ENCODE measurements at regions not wholly inside any gene's neighbourhood (a gene's known extent, or its start where the extent isn't known, plus 50 kb on each side); places are given as distances from the start of the nearest gene placed in this dataset.
"Not testable (repeated sequence)": the region's sequence is repeated elsewhere in the genome, so short reads cannot be mapped to it uniquely, and the experiment has no call there.

DNA sequence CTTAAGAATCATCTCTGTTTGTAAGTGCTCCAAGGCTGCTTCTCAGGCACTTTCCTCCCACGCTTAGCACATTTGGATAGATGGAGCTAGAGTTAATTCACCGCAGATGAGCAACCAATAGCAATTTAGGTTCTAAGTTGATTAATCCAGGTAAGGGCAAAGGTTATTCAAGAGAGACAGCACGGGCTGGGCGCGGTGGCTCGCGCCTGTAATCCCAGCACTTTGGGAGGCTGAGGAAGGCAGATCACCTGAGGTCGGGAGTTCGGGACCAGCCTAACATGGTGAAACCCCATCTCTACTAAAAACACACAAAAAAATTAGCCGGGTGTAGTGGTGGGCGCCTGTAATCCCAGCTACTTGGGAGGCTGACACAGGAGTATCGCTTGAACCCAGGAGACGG is 54.5 kb upstream of the UNC13C start:
- not testable (repeated sequence) for DNase-seq (ENCODE audit: extremely low read depth, low read depth); H3K4me3 ChIP-seq (replicated peaks; ENCODE audit: low read depth, low read length)

DNA sequence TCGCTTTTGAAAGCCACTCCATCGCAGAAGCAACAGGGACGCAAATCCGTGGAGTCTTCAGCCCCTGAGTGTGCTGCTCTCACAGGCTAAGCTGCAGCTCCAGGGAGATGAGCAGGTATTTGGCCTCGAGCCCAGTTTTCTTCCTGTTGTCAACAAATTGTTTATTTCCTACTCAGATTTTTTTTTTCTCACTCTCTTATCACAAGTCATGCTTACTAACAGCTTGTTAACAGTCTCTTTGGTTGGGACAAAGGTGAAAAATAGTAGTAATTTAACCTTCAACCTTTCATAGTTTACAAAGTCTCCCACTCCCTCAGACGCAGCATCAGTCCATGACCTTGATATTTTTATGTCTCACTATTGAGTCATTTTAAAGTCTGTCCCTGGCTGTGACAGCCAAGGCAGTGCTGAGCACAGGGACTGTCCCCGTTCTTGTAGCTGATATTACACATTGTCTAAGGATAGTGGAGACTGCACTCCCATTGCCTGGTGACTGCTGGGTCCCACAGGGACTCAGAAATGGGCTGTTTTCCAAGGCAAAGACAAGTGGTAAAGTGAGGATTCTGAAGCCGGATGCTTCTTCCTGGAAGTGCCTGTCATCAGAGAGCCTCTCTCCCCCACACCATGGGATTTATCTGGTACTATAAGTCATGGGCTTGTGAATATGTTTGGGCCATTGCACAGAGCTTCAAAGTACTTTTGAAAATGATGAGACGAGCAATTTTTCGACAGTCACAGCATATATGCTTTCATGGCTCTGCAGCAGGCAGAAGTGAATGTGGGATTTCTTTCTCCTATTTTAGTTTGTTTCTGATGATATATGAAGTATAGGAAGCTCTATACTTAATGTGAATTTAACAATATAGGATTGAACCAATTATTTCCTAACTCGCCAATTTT is 59.8 kb upstream of the UNC13C start:
- TF ChIP-seq, protein P1, sequence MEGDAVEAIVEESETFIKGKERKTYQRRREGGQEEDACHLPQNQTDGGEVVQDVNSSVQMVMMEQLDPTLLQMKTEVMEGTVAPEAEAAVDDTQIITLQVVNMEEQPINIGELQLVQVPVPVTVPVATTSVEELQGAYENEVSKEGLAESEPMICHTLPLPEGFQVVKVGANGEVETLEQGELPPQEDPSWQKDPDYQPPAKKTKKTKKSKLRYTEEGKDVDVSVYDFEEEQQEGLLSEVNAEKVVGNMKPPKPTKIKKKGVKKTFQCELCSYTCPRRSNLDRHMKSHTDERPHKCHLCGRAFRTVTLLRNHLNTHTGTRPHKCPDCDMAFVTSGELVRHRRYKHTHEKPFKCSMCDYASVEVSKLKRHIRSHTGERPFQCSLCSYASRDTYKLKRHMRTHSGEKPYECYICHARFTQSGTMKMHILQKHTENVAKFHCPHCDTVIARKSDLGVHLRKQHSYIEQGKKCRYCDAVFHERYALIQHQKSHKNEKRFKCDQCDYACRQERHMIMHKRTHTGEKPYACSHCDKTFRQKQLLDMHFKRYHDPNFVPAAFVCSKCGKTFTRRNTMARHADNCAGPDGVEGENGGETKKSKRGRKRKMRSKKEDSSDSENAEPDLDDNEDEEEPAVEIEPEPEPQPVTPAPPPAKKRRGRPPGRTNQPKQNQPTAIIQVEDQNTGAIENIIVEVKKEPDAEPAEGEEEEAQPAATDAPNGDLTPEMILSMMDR (IDR thresholded peaks at IDR 0.05; ENCODE audit: low read depth, low read length, missing control alignments), result no peak
- no peak overlapping the region for H3K4me3 ChIP-seq (replicated peaks; ENCODE audit: low read depth, low read length)
- DNase-seq (ENCODE audit: extremely low read depth, low read depth), result no peak

DNA sequence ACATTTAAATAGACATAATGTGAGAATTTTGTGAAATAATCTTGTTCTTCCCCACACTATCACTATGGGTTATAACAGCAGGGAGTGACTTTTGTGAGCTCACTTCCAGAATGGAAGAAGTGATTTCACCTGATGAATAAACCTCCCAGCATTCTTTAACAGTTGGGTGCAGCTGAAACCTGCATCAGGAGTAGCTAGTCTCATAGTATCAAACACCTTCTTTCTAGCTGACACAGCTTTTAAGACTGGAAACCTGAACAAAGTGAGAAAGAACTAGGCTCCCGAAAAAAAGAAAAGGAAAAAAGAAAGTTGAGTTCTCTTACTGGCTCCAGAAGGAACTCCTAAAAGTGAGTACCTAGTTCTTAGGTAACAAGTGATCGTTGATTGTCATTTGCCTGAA is 61.1 kb upstream of the UNC13C start:
- H3K4me3 ChIP-seq (replicated peaks; ENCODE audit: low read depth, low read length), result no peak overlapping the region
- DNase-seq (ENCODE audit: extremely low read depth, low read depth), result no peak
- TF ChIP-seq, protein P1 (IDR thresholded peaks at IDR 0.05; ENCODE audit: low read depth, low read length, missing control alignments), result no peak

DNA sequence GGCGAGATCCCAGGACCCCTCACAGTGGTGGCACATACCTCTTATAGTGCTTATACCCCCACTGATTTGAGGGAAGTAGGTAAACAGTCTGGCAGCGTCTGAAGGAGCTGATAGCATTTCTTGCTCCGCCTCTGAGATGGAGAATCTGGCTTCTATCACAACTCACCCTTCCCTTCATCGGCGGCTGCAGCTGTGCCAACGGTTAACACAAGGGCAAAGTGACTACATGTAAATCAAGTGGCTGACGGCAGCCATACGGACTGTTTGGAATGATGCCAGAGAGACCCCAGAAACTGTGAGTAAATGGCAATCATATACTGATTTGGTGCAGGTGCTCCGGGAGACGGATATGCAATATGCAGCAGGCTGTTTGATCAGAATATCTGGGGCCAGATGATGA is 66.8 kb upstream of the UNC13C start:
- TF ChIP-seq, protein P1 (IDR thresholded peaks at IDR 0.05; ENCODE audit: low read depth, low read length, missing control alignments), result no peak
- no peak for DNase-seq (ENCODE audit: extremely low read depth, low read depth)
- H3K4me3 ChIP-seq (replicated peaks; ENCODE audit: low read depth, low read length), result no peak overlapping the region

DNA sequence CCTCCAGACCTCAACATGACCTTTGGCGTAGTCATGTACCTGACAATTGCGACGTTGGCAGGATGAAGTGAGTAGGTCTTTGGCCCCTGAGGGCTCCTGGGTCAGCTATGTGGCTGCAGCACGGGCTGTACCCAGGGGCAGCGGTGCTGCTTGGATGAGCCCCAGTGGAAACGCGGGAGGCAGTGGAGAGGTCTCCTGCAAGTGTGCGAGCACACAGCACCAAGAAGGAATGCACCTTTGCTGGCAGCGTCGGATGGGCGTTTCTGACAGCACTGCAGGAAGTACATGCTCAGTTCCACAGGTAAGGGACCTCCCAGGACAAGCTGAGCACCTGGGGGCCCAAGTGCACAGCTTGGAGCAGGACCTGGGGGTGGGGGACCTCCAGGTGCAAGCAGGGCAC is 67.4 kb upstream of the UNC13C start:
- TF ChIP-seq, protein P1 (IDR thresholded peaks at IDR 0.05; ENCODE audit: low read depth, low read length, missing control alignments), result no peak
- H3K4me3 ChIP-seq (replicated peaks; ENCODE audit: low read depth, low read length), result no peak overlapping the region
- no peak for DNase-seq (ENCODE audit: extremely low read depth, low read depth)

DNA sequence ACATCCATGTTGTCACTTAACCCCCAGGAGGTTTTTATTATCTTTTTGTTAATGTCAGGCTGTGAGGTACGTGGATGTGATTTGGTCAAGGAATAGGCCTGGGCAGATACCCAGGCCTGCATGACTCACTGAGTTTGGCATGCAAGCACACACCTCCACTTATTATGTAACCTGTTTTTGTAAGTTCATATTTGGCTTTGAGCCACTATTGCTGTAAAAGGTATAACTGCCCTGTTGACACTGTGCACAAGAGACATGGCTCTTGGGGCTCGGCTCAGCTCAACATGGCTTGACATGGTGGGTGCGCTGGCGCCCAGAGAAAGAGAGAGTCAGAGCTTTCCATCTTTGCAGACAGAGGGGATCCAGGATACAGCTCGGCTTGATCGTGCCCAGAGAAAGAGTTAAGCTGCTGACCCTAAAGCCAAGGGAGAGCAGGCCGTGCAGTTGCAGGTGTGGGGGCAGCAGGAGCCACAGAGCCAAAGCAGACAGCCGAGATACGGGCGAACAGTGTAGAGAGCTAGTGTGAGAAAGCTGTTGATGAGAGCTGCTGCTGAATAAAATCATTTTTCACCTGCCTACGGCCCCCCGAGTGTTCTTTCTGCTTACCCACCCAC is 67.9 kb upstream of the UNC13C start:
- no peak for DNase-seq (ENCODE audit: extremely low read depth, low read depth)
- TF ChIP-seq, protein P1 (IDR thresholded peaks at IDR 0.05; ENCODE audit: low read depth, low read length, missing control alignments), result no peak
- H3K4me3 ChIP-seq (replicated peaks; ENCODE audit: low read depth, low read length), result no peak overlapping the region

DNA sequence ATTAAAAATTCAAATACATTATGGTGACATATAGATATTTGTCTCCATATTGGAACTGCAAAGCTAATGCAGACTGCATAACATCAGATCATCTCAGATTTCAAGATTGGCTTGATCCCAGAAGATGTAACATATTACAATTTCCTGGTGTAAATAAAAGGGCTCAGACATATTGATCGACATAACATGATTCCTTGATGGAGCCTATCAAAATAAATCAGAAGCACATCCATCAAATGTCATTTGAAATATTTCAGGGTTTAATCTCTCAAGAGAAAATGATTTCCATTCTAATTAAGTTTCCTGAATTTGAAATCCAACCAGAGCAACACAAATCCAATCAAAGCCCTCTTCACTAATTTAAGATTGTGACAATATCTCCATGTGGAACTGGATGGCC is 75.1 kb upstream of the UNC13C start:
- no peak for DNase-seq (ENCODE audit: extremely low read depth, low read depth)
- TF ChIP-seq, protein P1 (IDR thresholded peaks at IDR 0.05; ENCODE audit: low read depth, low read length, missing control alignments), result no peak
- H3K4me3 ChIP-seq (replicated peaks; ENCODE audit: low read depth, low read length), result no peak overlapping the region

DNA sequence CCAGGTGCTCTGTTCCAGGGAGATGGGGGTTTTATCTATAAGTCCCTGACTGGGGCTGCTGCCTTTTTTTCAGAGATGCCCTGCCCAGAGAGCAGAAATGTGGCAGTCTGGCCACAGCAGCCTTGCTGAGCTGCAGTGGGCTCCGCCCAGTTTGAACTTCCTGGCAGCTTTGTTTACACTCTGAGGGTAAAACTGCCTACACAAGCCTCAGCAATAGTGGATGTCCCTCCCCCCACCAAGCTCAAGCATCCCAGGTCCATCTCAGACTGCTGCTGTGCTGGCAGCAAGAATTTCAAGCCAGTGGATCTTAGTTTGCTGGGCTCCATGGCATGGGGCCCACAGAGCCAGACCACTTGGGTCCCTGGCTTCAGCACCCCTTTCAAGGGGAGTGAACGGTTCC is 84.8 kb upstream of the UNC13C start:
- H3K4me3 ChIP-seq (replicated peaks; ENCODE audit: low read depth, low read length); DNase-seq (ENCODE audit: extremely low read depth, low read depth): not testable (repeated sequence)

DNA sequence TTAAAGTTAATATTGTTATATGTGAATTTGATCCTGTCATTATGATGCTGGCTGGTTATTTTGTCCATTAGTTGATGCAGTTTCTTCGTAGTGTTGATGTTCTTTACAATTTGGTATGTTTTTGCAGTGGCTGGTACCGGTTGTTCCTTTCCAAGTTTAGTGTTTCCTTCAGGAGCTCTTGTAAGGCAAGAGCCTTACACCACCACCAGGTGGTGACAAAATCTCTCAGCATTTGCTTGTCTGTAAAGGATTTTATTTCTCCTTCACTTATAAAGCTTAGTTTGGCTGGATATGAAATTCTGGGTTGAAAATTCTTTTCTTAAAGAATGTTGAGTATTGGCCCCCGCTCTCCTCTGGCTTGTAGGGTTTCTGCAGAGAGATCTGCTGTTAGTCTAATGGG is 86.4 kb upstream of the UNC13C start:
- H3K4me3 ChIP-seq (replicated peaks; ENCODE audit: low read depth, low read length); DNase-seq (ENCODE audit: extremely low read depth, low read depth): not testable (repeated sequence)

All from HFF-Myc (cell line).